ENCODE measurements at regions not wholly inside any gene's neighbourhood (a gene's known extent, or its start where the extent isn't known, plus 50 kb on each side); places are given as distances from the start of the nearest gene placed in this dataset.

- Mint-ChIP-seq H3K9me3 (no peaks in the 10 kb centered on the region), H3K27ac (no peak overlapping the region), H3K27me3 (peaks cover 8% of the 10 kb centered on the region), H3K4me1 (peaks cover 3% of the 10 kb centered on the region), H3K4me3 (no peak overlapping the region), H3K36me3 (ENCODE audit: low read depth) (no peaks in the 10 kb centered on the region)
- intact Hi-C loops (cut with micrococcal nuclease) = no loop called here
- no peak for DNase-seq
Measured at GRCh38 chr7:25665903-25666670, 437.8 kb upstream of the NPVF start.

GRCh38 chr7:25666671-25667060, 438.4 kb upstream of the NPVF start:
- Mint-ChIP-seq H3K27ac (no peak overlapping the region), H3K9me3 (no peaks in the 10 kb centered on the region), H3K4me3 (no peak overlapping the region), H3K27me3 (peaks cover 8% of the 10 kb centered on the region), H3K4me1 (peaks cover 3% of the 10 kb centered on the region), H3K36me3 (ENCODE audit: low read depth) (no peaks in the 10 kb centered on the region)
- intact Hi-C loops (cut with micrococcal nuclease) = no loop called here
- DNase-seq = no peak

GRCh38 chr7:25669281-25669781, 441.0 kb upstream of the NPVF start:
- H3K4me3 Mint-ChIP-seq = no peak overlapping the region
- no peak overlapping the region for H3K27ac Mint-ChIP-seq
- peaks cover 4% of the 10 kb centered on the region for H3K27me3 Mint-ChIP-seq
- no peak for DNase-seq
- intact Hi-C loops (cut with micrococcal nuclease) = no loop called here
- peaks cover 3% of the 10 kb centered on the region for H3K4me1 Mint-ChIP-seq
- no peaks in the 10 kb centered on the region for H3K36me3 Mint-ChIP-seq (ENCODE audit: low read depth)
- H3K9me3 Mint-ChIP-seq = no peaks in the 10 kb centered on the region

- no peak for DNase-seq
- Mint-ChIP-seq H3K4me3 (no peak overlapping the region), H3K4me1 (no peaks in the 10 kb centered on the region), H3K27me3 (peaks cover 2% of the 10 kb centered on the region), H3K9me3 (no peaks in the 10 kb centered on the region), H3K36me3 (ENCODE audit: low read depth) (no peaks in the 10 kb centered on the region), H3K27ac (no peak overlapping the region)
- intact Hi-C loops (cut with micrococcal nuclease) = no loop called here
Measured at GRCh38 chr7:25669961-25670841, 441.9 kb upstream of the NPVF start.

- Mint-ChIP-seq H3K36me3 (ENCODE audit: low read depth) (no peaks in the 10 kb centered on the region), H3K4me1 (no peaks in the 10 kb centered on the region)
Measured at GRCh38 chr7:25671111-25671510, 442.8 kb upstream of the NPVF start.

GRCh38 chr7:25672496-25672895, 444.2 kb upstream of the NPVF start:
- H3K9me3 Mint-ChIP-seq = no peaks in the 10 kb centered on the region

More at GRCh38 chr7:25671111-25671510, 442.8 kb upstream of the NPVF start:
- Mint-ChIP-seq H3K9me3 (no peaks in the 10 kb centered on the region), H3K4me3 (no peak overlapping the region), H3K27me3 (peaks cover 2% of the 10 kb centered on the region), H3K27ac (no peak overlapping the region)
- intact Hi-C loops (cut with micrococcal nuclease) = no loop called here
- no peak for DNase-seq

GRCh38 chr7:25675789-25676474, 447.6 kb upstream of the NPVF start:
- H3K27ac Mint-ChIP-seq = no peak overlapping the region
- intact Hi-C loops (cut with micrococcal nuclease) = no loop called here
- no peaks in the 10 kb centered on the region for H3K4me1 Mint-ChIP-seq
- H3K36me3 Mint-ChIP-seq (ENCODE audit: low read depth) = no peaks in the 10 kb centered on the region
- DNase-seq = no peak
- H3K27me3 Mint-ChIP-seq = peaks cover 2% of the 10 kb centered on the region
- no peak overlapping the region for H3K4me3 Mint-ChIP-seq
- H3K9me3 Mint-ChIP-seq = no peaks in the 10 kb centered on the region

More at GRCh38 chr7:25672496-25672895, 444.2 kb upstream of the NPVF start:
- H3K4me3 Mint-ChIP-seq = no peak overlapping the region
- intact Hi-C loops (cut with micrococcal nuclease) = no loop called here
- H3K4me1 Mint-ChIP-seq = no peaks in the 10 kb centered on the region
- no peak overlapping the region for H3K27ac Mint-ChIP-seq
- H3K36me3 Mint-ChIP-seq (ENCODE audit: low read depth) = no peaks in the 10 kb centered on the region
- H3K27me3 Mint-ChIP-seq = peaks cover 2% of the 10 kb centered on the region
- DNase-seq = no peak

GRCh38 chr7:25677595-25677994, 449.3 kb upstream of the NPVF start:
- Mint-ChIP-seq H3K27ac (no peak overlapping the region), H3K27me3 (peaks cover 2% of the 10 kb centered on the region), H3K9me3 (no peaks in the 10 kb centered on the region), H3K36me3 (ENCODE audit: low read depth) (no peaks in the 10 kb centered on the region), H3K4me1 (no peaks in the 10 kb centered on the region), H3K4me3 (no peak overlapping the region)
- DNase-seq = no peak
- intact Hi-C loops (cut with micrococcal nuclease) = no loop called here

- Mint-ChIP-seq H3K4me3 (no peak overlapping the region), H3K4me1 (no peaks in the 10 kb centered on the region), H3K9me3 (no peaks in the 10 kb centered on the region), H3K27me3 (peaks cover 2% of the 10 kb centered on the region), H3K36me3 (ENCODE audit: low read depth) (no peaks in the 10 kb centered on the region), H3K27ac (no peak overlapping the region)
- intact Hi-C loops (cut with micrococcal nuclease) = no loop called here
- DNase-seq = no peak
Measured at GRCh38 chr7:25678215-25678614, 449.9 kb upstream of the NPVF start.

GRCh38 chr7:25680636-25681035, 452.4 kb upstream of the NPVF start:
- no peaks in the 10 kb centered on the region for H3K36me3 Mint-ChIP-seq (ENCODE audit: low read depth)
- intact Hi-C loops (cut with micrococcal nuclease) = no loop called here
- H3K4me1 Mint-ChIP-seq = peaks cover 3% of the 10 kb centered on the region
- no peaks in the 10 kb centered on the region for H3K9me3 Mint-ChIP-seq
- DNase-seq = no peak
- no peaks in the 10 kb centered on the region for H3K27me3 Mint-ChIP-seq
- H3K4me3 Mint-ChIP-seq = no peak overlapping the region
- no peak overlapping the region for H3K27ac Mint-ChIP-seq

- no peak for DNase-seq
- Mint-ChIP-seq H3K36me3 (ENCODE audit: low read depth) (no peaks in the 10 kb centered on the region), H3K4me3 (no peak overlapping the region), H3K27ac (no peak overlapping the region), H3K9me3 (no peaks in the 10 kb centered on the region), H3K4me1 (peaks cover 3% of the 10 kb centered on the region), H3K27me3 (no peaks in the 10 kb centered on the region)
- intact Hi-C loops (cut with micrococcal nuclease) = no loop called here
Measured at GRCh38 chr7:25684360-25684759, 456.1 kb upstream of the NPVF start.

- H3K9me3 Mint-ChIP-seq = no peaks in the 10 kb centered on the region
- no peaks in the 10 kb centered on the region for H3K36me3 Mint-ChIP-seq (ENCODE audit: low read depth)
Measured at GRCh38 chr7:25686493-25686892, 458.2 kb upstream of the NPVF start.

GRCh38 chr7:25694211-25694610, 457.8 kb upstream of the NFE2L3 start:
- no peaks in the 10 kb centered on the region for H3K36me3 Mint-ChIP-seq (ENCODE audit: low read depth)
- H3K27ac Mint-ChIP-seq = no peak overlapping the region
- intact Hi-C loops (cut with micrococcal nuclease) = no loop called here
- no peak for DNase-seq
- H3K4me3 Mint-ChIP-seq = no peak overlapping the region
- H3K4me1 Mint-ChIP-seq = no peaks in the 10 kb centered on the region
- H3K27me3 Mint-ChIP-seq = peaks cover 3% of the 10 kb centered on the region
- H3K9me3 Mint-ChIP-seq = no peaks in the 10 kb centered on the region

More at GRCh38 chr7:25686493-25686892, 458.2 kb upstream of the NPVF start:
- intact Hi-C loops (cut with micrococcal nuclease) = no loop called here
- Mint-ChIP-seq H3K27ac (no peak overlapping the region), H3K4me1 (peaks cover 3% of the 10 kb centered on the region), H3K4me3 (no peak overlapping the region), H3K27me3 (no peaks in the 10 kb centered on the region)
- no peak for DNase-seq

- Mint-ChIP-seq H3K4me3 (no peak overlapping the region), H3K9me3 (no peaks in the 10 kb centered on the region), H3K27ac (no peak overlapping the region), H3K27me3 (peaks cover 3% of the 10 kb centered on the region), H3K36me3 (ENCODE audit: low read depth) (no peaks in the 10 kb centered on the region), H3K4me1 (no peaks in the 10 kb centered on the region)
- intact Hi-C loops (cut with micrococcal nuclease) = no loop called here
- DNase-seq = no peak
Measured at GRCh38 chr7:25694699-25695098, 457.3 kb upstream of the NFE2L3 start.

Measured in activated CD4-positive, alpha-beta T cell treated with anti-CD3 and anti-CD28 coated beads, Interleukin-2, amount 10 ng/mL, durations not matched to agents 24 days and 14 days (primary cell).